ENCODE measurements at regions not wholly inside any gene's neighbourhood (a gene's known extent, or its start where the extent isn't known, plus 50 kb on each side); places are given as distances from the start of the nearest gene placed in this dataset.

GRCh38 chr18:39487932-39488331, 1922.3 kb upstream of the CELF4 start:
- TF ChIP-seq CTCF (IDR thresholded peaks at IDR 0.05) (no peak), POLR2A (IDR thresholded peaks at IDR 0.05) (no peak)

Data from Peyer's patch (tissue), 4 donors.